ENCODE measurements at regions not wholly inside any gene's neighbourhood (a gene's known extent, or its start where the extent isn't known, plus 50 kb on each side); places are given as distances from the start of the nearest gene placed in this dataset.
A peak's percentile ranks its signal among the peaks of the same experiment; 100 is the strongest.

GRCh38 chr20:48276021-48276342, 490.7 kb upstream of the SULF2 start:
- no peak for DNase-seq (ENCODE audit: low read depth)

GRCh38 chr20:48275286-48276020, 490.2 kb upstream of the SULF2 start:
- DNase-seq (ENCODE audit: low read depth) = no peak

GRCh38 chr20:48273843-48274242, 488.6 kb upstream of the SULF2 start:
- no peak for DNase-seq (ENCODE audit: low read depth)

GRCh38 chr20:48270885-48271284, 485.6 kb upstream of the SULF2 start:
- no peak for DNase-seq (ENCODE audit: low read depth)

GRCh38 chr20:48267860-48268633, 482.8 kb upstream of the SULF2 start:
- DNase-seq (ENCODE audit: low read depth) = no peak

- DNase-seq (ENCODE audit: low read depth) = no peak
These were observed 481.3 kb upstream of the SULF2 start for GRCh38 chr20:48266571-48266970.

- DNase-seq (ENCODE audit: low read depth) = no peak
These were observed 480.5 kb upstream of the SULF2 start for GRCh38 chr20:48265791-48266190.

- DNase-seq (ENCODE audit: low read depth) = no peak
These were observed 477.7 kb upstream of the SULF2 start for GRCh38 chr20:48262955-48263354.

- no peak for DNase-seq (ENCODE audit: low read depth)
These were observed 477.2 kb upstream of the SULF2 start for GRCh38 chr20:48262466-48262865.

- no peak for DNase-seq (ENCODE audit: low read depth)
These were observed 476.2 kb upstream of the SULF2 start for GRCh38 chr20:48261398-48261910.

- DNase-seq (ENCODE audit: low read depth) = peak; percentile 1
These were observed 475.0 kb upstream of the SULF2 start for GRCh38 chr20:48260129-48260756.

GRCh38 chr20:48259456-48259855, 474.2 kb upstream of the SULF2 start:
- no peak for DNase-seq (ENCODE audit: low read depth)

GRCh38 chr20:48257833-48258232, 472.6 kb upstream of the SULF2 start:
- no peak for DNase-seq (ENCODE audit: low read depth)

- DNase-seq (ENCODE audit: low read depth) = no peak
These were observed 462.7 kb upstream of the SULF2 start for GRCh38 chr20:48247961-48248360.

GRCh38 chr20:48246061-48246790, 460.9 kb upstream of the SULF2 start:
- no peak for DNase-seq (ENCODE audit: low read depth)

- no peak for DNase-seq (ENCODE audit: low read depth)
These were observed 457.3 kb upstream of the SULF2 start for GRCh38 chr20:48242623-48243022.

GRCh38 chr20:48241482-48241881, 456.2 kb upstream of the SULF2 start:
- DNase-seq (ENCODE audit: low read depth) = no peak

- DNase-seq (ENCODE audit: low read depth) = peak; percentile 23
These were observed 453.5 kb upstream of the SULF2 start for GRCh38 chr20:48238781-48239180.

GRCh38 chr20:48238326-48238725, 453.0 kb upstream of the SULF2 start:
- peak; percentile 68 for DNase-seq (ENCODE audit: low read depth)

GRCh38 chr20:48236000-48236970, 451.0 kb upstream of the SULF2 start:
- DNase-seq (ENCODE audit: low read depth) = no peak

GRCh38 chr20:48234951-48235350, 449.7 kb upstream of the SULF2 start:
- DNase-seq (ENCODE audit: low read depth) = no peak
